CD4-positive, alpha-beta T cell treated with Interleukin-17A for 4 hours (primary cell): ENCODE measurements at regions not wholly inside any gene's neighbourhood (a gene's known extent, or its start where the extent isn't known, plus 50 kb on each side); places are given as distances from the start of the nearest gene placed in this dataset.
"Not testable (repeated sequence)": the region's sequence is repeated elsewhere in the genome, so short reads cannot be mapped to it uniquely, and the experiment has no call there.

Source experiments
- DNase-seq: peaks from one replicate; pipeline ENCODE4 v3.0.0-alpha.2; 2020; ENCODE audit warnings: mixed read lengths

DNA sequence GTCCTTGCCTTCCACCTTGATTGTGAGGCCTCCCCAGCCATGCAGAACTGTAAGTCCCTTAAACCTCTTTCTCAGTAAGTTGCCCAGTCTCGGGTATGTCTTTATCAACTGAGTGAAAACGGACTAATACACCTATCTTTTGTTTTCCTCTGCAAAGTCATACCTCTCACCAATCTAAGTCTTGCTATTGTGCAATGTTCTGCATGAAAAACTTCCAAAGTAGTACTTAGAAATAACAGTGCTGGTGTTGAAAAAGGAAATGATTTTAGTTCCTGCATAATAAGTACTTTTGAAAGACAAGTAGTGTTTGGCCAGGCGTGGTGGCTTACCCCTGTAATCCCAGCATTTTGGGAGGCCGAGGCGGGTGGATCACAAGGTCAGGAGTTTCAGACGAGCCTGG, 573.5 kb downstream of the ANKRD50 start:
- no peak for DNase-seq

DNA sequence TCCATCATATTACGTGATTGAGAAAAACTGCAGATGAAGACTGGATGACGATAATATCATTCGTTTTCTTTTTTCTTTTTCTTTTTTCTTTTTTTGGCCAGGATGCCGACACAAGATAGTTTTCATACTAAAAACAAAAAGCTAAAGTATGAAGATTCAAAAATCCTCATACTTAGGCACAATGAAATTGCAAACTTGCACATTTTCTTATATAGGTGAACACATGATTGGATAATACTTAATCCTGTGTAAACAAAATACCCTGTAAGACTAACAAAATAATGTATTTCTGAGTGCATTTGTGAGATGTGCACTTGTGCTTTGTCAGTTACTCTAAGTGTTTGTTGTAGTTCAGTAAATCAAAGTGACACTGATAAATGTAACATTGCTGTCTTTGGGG, 568.9 kb downstream of the ANKRD50 start:
- no peak for DNase-seq

DNA sequence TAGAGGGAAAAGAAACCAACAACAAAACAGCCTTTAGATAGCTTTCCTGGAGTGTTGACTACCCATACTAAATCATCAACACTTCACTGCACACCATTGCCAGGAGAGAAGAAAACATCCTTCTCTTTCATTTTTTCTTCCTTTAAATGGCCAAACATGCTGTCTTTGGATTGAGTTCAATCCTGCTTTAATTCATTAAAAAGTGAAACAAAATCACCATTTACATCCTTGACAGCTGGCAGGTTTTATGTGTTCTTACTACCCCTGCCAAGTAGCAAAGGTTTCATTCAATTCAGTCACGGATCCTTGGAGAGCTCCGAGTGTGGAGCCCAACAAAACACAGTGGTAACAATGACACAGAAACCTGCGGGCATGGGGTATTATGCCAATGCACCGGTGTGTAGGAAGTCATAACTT, 568.3 kb downstream of the ANKRD50 start:
- no peak for DNase-seq

DNA sequence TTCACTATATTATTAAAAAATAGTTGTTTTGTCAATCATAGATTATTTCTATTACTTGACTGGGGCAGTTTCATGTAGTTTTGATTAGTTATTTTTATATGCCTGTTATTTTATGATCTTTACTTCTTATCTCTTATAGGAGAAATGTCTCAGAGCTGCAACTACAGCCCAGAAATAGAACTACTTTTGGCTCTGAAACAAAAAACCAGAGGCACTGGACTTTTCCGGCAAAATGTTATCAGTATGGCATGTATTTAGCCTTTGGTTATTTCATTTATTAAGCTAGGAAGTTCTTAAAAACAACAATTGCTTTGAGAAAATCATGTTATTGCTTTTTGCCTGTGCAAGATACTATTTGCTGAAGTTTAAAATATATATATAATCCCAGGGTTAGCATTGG, 566.5 kb downstream of the ANKRD50 start:
- no peak for DNase-seq

DNA sequence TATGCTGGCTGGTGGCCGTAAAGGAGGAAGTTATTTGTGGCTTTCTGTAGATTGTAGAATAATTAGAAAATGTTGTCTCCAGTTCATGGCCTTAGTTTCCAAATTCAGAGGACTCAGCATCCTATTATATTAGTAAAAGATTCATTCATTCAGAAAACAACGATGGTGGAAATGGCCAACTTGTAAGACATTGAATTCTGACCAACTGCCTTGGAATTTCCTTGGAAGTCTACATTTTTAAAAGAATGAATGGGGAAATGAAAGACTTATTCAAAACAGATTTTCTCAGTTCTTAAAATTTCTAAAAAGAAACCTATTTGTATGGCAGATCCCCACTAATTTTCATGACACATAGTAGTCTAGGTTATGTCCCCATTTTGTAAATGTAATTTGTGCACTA, 561.5 kb downstream of the ANKRD50 start:
- no peak for DNase-seq

DNA sequence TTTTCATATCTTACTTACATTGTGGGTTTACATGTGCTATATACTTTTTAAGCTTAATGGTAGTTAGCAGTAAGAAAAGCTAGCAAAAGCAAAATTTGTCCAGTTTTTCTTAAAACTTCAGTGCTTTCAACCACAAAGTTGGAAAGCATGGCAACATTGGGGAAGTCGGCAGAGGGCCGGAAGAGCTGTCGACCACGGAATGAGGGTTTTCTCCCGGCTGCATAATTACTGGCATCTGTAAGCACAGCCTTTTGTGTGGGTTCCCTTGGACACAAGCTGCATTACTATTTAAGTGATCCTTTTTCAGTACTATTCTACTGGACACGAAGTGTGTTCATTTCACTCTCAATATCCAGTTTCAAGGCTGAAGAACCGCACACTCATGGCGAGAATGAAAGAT, 560.4 kb downstream of the ANKRD50 start:
- DNase-seq: no peak

DNA sequence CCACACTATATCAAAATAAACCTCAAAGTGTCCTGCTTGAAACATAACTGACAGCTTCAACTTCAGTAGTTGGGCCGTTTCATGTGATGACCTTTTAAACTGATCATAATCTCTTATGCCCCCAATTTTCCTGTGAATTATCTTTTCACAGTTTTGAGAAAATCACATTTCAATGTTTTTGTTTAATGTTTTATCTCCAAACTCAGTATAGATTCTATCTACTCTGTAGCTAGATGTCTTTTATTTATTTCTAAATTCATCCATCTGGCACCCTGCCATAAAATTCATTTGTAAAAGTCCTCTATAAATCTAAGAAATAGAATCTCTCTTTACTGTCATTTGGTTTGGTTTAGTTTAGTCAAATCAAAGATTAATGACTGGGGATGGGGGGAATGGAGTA, 557.3 kb downstream of the ANKRD50 start:
- no peak for DNase-seq

DNA sequence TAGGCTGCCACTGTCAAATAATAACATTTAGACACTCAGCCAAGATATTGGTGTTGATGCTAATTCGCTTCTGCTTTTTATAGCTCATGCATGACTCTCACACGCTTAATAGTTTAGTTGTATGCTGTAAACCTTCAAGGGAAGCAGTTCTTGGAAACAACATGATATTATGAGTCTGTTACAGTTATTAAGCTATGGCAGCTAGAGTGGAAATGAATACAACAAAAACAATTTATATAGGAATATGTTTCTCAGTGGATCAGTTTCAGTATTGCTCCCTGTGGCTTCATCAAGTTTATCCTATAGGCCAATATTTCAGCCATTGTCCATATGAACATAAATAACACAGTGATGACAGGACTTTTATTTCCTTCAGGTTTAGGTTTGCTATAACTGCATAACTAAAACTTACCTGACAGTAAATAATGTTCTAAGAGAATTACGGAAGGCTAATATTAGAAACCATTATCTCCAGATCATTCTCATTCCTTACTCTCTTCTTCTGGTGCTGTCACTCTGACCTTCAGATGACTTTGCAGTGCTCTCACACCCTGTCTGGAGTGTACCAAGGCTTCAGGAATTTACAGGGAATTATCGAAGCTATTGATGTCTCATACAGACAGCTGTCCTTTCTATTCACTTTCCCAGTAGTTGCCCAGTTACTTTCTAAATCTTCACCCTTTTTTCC, 555.0 kb downstream of the ANKRD50 start:
- DNase-seq: no peak

DNA sequence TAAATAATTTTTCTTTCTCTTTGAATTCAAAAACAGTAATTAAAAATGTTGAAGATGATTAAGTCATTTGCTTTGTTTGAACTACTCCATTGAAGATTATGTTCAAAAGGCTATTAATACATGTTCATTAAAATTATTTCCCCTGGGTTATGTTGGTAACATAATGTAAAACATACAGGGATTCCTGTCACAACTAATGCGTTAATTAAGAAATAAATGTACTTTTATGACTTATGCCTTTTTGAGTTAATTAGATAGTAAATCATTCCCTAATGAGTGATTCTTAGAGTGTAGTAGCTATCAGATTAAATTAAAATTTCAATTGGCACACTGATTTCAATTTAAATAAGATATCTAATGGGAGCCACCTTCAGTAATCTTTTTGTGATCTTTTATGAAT, 549.1 kb downstream of the ANKRD50 start:
- no peak for DNase-seq

- no peak for DNase-seq
These were observed 544.9 kb downstream of the ANKRD50 start for GRCh38 chr4:124167602-124168001.

- DNase-seq: not testable (repeated sequence)
These were observed 543.0 kb downstream of the ANKRD50 start for GRCh38 chr4:124169524-124169923.

DNA sequence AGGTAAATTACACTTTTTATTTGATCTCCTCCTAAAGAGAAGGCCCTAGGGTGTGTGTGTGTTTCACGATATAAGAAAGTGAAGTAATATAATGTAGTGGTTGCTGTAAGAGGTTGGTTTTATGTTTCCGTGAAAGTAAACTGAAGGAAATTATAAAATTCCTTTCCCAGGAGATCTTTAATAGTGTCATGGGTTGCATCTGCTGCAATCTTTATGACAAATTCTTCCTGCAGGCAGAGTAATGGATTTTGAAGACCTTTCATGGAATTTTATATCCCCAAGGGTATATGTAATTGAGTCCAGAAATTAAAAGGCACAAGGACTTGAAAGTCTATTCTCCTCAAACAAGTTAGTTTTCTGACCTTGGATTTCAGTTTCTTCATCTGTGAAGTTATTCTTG, 538.6 kb downstream of the ANKRD50 start:
- DNase-seq: no peak

DNA sequence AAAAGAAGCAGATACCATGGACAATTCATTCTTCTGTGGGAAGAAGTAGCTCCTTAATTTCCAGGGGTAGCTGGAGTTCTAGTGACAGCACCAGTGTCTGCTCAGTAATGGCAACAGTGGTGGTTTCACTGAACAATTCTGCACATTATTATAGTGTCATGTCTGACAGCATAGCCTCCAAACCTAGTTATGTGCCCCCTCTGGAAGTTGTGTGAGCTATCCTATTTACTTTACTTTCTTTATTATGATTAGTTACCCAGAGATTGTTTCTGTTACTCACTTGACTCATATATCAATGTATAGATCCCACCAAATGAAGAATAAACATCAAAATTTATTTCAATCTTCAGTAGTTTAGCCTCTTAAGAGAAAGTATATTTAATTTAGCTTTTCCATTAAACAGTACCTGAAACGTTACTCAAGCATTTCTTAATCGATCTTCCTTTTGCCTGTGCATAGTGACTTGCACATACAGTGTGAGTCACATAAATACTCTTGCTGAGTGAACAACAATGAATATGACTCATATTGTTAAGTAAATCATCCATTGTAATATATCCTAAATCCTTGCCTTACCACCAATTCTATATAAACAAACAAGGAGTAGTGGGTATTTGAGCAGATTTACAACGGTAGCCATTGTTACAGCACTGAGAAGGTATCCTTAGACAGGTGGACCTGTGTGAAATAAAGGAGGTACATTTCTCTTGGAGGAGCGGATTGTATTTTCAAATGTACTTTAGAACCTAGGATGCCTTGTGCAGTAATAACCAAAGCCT, 534.7 kb downstream of the ANKRD50 start:
- DNase-seq: no peak

DNA sequence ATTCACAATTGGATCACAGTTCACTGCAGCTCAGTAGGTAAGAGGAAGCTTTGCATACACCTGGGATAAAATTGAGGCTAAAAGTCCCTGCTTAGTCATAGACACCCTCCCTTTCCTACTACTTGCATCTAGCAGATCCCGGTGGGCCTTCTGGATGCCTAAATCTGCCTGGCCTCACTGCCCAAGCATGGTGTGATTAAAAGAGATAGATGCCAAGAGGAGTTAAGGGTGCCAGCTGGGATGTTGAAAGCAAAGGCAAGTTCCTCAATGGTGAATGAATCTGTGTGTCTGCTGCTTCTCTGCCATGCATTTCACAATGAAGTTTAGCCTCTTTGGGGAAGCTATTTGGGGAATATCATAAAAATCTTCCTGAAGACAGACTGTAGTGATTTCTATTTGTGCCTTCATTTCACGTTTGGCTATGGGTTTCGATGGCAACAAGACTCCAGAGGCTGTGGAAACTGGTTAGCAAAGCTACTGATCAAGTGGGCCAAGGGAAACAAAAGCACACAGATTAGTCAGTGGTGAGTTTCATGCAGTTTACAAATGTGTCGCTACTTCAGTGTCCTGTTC, 534.0 kb downstream of the ANKRD50 start:
- no peak for DNase-seq

DNA sequence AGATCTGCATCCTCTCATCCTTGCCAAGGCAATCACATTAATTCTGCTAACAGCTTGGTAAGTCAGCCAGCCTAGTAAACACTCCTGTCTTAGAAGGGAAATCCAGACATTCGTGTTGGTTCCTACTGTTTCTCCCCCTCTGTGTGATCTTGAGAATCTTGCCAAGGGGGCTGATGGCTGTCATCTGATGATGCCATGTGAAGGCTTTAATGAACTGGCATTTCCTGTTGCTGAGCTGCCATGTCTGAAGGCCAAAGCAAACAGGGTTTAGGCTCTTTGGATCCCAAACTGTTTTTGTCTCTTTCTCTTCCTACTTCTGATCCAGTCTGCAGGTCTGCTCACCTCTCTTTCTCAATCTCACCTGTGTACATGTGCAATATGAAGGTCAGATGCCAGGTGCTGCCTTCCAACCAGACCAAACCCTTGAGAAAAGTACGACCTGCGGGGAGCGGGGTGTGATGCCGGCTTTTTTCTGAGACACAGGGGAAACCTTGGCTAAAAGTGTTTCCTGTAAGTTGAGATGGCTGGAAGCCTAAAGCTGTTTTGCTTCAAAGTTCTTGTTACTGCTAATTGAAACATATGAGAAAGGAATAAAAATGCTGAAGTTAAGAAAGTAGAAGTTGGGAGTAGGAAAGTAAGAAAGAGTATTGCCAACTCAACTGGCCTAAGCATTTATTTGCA, 532.9 kb downstream of the ANKRD50 start:
- no peak for DNase-seq

GRCh38 chr4:124181039-124181438, 531.5 kb downstream of the ANKRD50 start:
- no peak for DNase-seq

- no peak for DNase-seq
These were observed 529.3 kb downstream of the ANKRD50 start for GRCh38 chr4:124183231-124183630.

DNA sequence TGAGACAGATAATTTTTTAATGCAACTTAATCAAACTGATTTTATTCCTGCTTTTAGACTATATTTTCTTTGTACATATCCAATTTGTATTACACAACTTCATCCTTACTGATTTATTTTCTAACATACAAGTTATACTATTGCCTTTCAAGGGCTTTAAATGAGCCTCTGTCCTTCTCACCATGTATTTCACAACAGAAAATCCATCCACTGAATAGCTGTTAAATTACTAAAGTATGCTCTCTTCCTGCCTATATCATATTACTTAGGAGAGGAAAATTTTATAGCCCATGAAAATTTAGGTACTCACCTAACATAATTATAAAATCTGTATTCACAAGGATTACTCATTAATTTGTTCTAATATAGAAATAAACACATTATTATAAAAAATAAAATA, 528.6 kb downstream of the ANKRD50 start:
- DNase-seq: no peak

DNA sequence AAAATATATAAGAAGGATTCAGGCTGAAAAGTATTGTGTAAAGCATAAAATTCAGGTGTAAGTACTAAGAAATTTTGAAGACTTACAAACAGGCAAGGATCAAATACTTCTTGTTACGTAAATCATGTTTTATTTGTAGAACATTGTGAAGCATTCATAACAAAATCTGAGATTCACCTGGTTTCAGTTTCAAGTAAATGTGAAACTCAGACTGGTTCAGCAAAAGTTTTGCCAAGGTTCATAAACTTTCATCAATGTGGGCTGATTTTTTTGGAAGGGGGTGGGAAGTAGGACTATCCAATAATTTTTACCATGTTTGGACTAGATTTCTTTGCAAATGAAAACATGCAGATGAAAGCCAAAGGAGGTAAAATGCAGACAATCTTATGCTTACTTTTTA, 527.7 kb downstream of the ANKRD50 start:
- DNase-seq: no peak

DNA sequence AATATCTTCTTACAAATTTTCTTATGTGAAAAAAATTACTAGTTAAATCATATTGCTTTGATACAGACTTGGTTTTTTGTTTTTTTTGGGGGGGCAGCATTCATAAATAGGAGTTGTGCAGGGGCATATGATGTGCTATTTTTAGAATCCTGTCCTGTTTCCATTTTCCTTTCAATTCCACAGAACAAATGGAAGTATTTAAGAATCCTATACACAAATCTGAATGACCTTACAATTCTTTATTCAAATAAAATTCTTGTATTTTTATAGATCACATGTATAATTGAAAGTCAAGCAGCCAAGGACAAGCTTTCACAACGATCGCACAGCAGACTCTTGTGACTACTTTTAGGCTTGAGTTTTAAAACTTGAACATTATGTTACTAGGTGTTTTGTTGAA, 523.9 kb downstream of the ANKRD50 start:
- no peak for DNase-seq

DNA sequence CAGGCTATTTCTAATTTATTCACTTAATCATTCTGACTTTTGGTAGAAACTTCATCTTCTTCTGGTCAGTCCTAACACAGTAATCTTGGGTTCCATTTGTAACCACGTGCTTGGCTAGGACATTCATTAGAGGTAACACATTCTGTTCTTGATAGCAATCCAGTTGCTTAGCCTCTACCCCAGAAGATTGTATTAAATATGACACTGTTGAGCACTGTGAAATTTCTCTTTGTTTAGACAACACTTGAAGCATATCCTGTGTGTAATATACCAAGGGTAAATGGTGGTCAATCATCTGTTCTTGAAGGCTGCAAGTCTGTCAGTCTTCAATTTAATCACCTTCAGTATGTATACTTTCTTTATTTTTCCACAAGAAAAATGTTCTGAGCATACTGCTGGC, 523.0 kb downstream of the ANKRD50 start:
- DNase-seq: no peak

GRCh38 chr4:124191329-124191728, 521.2 kb downstream of the ANKRD50 start:
- no peak for DNase-seq

DNA sequence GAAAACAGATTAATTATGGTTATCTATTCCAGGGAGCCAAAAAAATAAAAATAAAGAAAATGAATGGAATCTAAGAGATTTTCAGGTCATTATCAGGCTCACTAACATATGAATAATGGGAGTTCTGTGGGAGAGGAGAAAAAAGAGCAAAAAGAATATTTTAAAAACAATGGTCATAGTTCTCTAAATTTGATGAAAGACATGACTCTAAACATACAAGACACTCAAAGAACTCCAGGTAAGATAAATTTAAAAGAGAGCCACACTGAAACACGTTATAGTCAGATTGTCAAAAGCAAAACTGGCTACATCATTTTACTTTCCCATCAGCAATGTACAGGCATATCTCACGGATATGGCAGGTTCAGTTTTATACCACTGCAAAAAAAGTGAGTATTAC, 520.0 kb downstream of the ANKRD50 start:
- DNase-seq: no peak

GRCh38 chr4:124199185-124199584, 513.3 kb downstream of the ANKRD50 start:
- no peak for DNase-seq
